Esophagus muscularis mucosa (tissue), 4 donors: ENCODE measurements at regions not wholly inside any gene's neighbourhood (a gene's known extent, or its start where the extent isn't known, plus 50 kb on each side); places are given as distances from the start of the nearest gene placed in this dataset.

Experiments
- DNase-seq: peaks from one replicate; pipeline ENCODE4 v3.0.0-alpha.2; 2017; ENCODE audit errors: extremely low spot score
- H3K27ac ChIP-seq, 4 donors: fragments of 200-600 bp; sonication (generic); replicated peaks in 1 of 4; 1 replicate in 3 of 4; 2 replicates in 1 of 4; pipeline ENCODE4 v1.5.1; 2016 to 2019; ENCODE audit warnings: mild to moderate bottlenecking in 1 of 4
- H3K27me3 ChIP-seq, 4 donors: fragments of 200-600 bp; sonication (generic); one replicate each; pipeline versions ENCODE4 v1.5.1 to v1.6.0; 2016 to 2019
- H3K36me3 ChIP-seq, 4 donors: fragments of 200-600 bp; sonication (generic); one replicate each; pipeline ENCODE4 v1.5.1; 2016 to 2019
- H3K4me1 ChIP-seq, 4 donors: fragments of 200-600 bp; sonication (generic); one replicate each; pipeline ENCODE4 v1.5.1; 2016 to 2019
- H3K4me3 ChIP-seq, 4 donors: fragments of 200-600 bp; sonication (generic); 1 replicate in 2 of 4; 2 replicates in 2 of 4; pipeline ENCODE4 v1.5.1; 2016 to 2019; ENCODE audit warnings: mild to moderate bottlenecking in 4 of 4, moderate library complexity in 1 of 4
- H3K9me3 ChIP-seq, 4 donors: fragments of 200-600 bp; sonication (generic); 1 replicate in 3 of 4; 2 replicates in 1 of 4; pipeline ENCODE4 v1.5.1; 2016 to 2019
- CTCF ChIP-seq, 3 experiments: fragments of 200-600 bp in 2 of 3; fragments of 450-650 bp in 1 of 3; sonication (generic) in 2 of 3; IDR thresholded peaks; one replicate each; pipeline ENCODE4 v1.5.1; 2017 to 2019; ENCODE audit warnings: antibody characterized with exemption in 3 of 3, mild to moderate bottlenecking in 2 of 3, moderate library complexity in 1 of 3
- EP300 ChIP-seq: sonication (generic); formaldehyde crosslinking; IDR thresholded peaks from one replicate; pipeline ENCODE4 v1.6.1; 2017; ENCODE audit warnings: antibody characterized with exemption
- POLR2A ChIP-seq: fragments of 450-650 bp; IDR thresholded peaks from one replicate; pipeline ENCODE4 v1.6.1; 2017; ENCODE audit warnings: antibody characterized with exemption, moderate library complexity, mild to moderate bottlenecking, low read depth
- POLR2AphosphoS5 ChIP-seq, 2 donors: sonication (generic); formaldehyde crosslinking; IDR thresholded peaks; one replicate each; pipeline ENCODE4 v1.6.1; 2017; ENCODE audit warnings: antibody characterized with exemption in 2 of 2
- WGBS: methylation state at CpG from one replicate; pipeline ENCODE4 v1.1.5; 2018; 5-methylcytosine and 5-hydroxymethylcytosine counted together
- intact Hi-C: fragments of 100-400 bp; cut with DNase I; formaldehyde crosslinking; loops from one replicate; pipeline ENCODE4 v1.15.1; 2023

GRCh38 chr10:78406648-78407008 is 373.0 kb downstream of the RPS24 start:
- peaks cover 32 to 47% (median 45%) of the 10 kb centered on the region in 4 donors for H3K4me1 ChIP-seq
- H3K27ac ChIP-seq, result peak overlapping the region in 2 of 4 donors; percentile 69 to 81
- intact Hi-C loops, result no loop called here

GRCh38 chr10:78407009-78407711 is 373.5 kb downstream of the RPS24 start:
- 13% methylated on average over 15 of the region's 20 CpGs for WGBS
- Histone ChIP-seq H3K27me3 (no peaks in the 10 kb centered on the region), H3K9me3 (no peaks in the 10 kb centered on the region), H3K27ac (peak overlapping the region; percentile 48 to 81 (median 64)), H3K4me3 (peak overlapping the region; percentile 40 to 57 (median 50)), H3K4me1 (peaks cover 27 to 42% (median 39%) of the 10 kb centered on the region in 4 donors), H3K36me3 (no peaks in the 10 kb centered on the region)
- DNase-seq, result no peak
- TF ChIP-seq CTCF (IDR thresholded peaks at IDR 0.05) (no peak), EP300 (no peak), POLR2AphosphoS5 (IDR thresholded peaks at IDR 0.05) (peak in 1 of 2 donors; percentile 30), POLR2A (no peak)
- intact Hi-C loops, result no loop called here

More at GRCh38 chr10:78406648-78407008, 373.0 kb downstream of the RPS24 start:
- H3K9me3 ChIP-seq, result no peaks in the 10 kb centered on the region
- peak overlapping the region; percentile 40 to 57 (median 50) for H3K4me3 ChIP-seq
- 10% methylated on average over 10 of the region's 10 CpGs for WGBS
- TF ChIP-seq EP300, result no peak
- TF ChIP-seq POLR2AphosphoS5 (IDR thresholded peaks at IDR 0.05), result no peak
- TF ChIP-seq POLR2A, result no peak
- TF ChIP-seq CTCF (IDR thresholded peaks at IDR 0.05), result no peak
- no peak for DNase-seq
- no peaks in the 10 kb centered on the region for H3K36me3 ChIP-seq
- no peaks in the 10 kb centered on the region for H3K27me3 ChIP-seq

- Histone ChIP-seq H3K4me1 (peaks cover 26 to 39% (median 38%) of the 10 kb centered on the region in 4 donors), H3K36me3 (no peaks in the 10 kb centered on the region), H3K9me3 (no peaks in the 10 kb centered on the region), H3K27me3 (no peaks in the 10 kb centered on the region), H3K4me3 (no peak overlapping the region), H3K27ac (peak overlapping the region; percentile 69 to 81 (median 76))
- TF ChIP-seq POLR2AphosphoS5 (IDR thresholded peaks at IDR 0.05), result no peak
- no peak for TF ChIP-seq CTCF (IDR thresholded peaks at IDR 0.05)
- TF ChIP-seq POLR2A, result no peak
- TF ChIP-seq EP300, result no peak
- 88% methylated on average over 9 of the region's 10 CpGs for WGBS
- no peak for DNase-seq
- intact Hi-C loops, result no loop called here
These were observed 374.3 kb downstream of the RPS24 start for GRCh38 chr10:78407966-78408365.

GRCh38 chr10:78408671-78409472 is 375.2 kb downstream of the RPS24 start:
- TF ChIP-seq POLR2AphosphoS5 (IDR thresholded peaks at IDR 0.05) (no peak), POLR2A (no peak), CTCF (IDR thresholded peaks at IDR 0.05) (no peak), EP300 (no peak)
- H3K9me3 ChIP-seq, result no peaks in the 10 kb centered on the region
- intact Hi-C loops, result no loop called here
- H3K27me3 ChIP-seq, result no peaks in the 10 kb centered on the region
- no peaks in the 10 kb centered on the region for H3K36me3 ChIP-seq
- H3K27ac ChIP-seq, result peak overlapping the region; percentile 69 to 81 (median 76)
- H3K4me1 ChIP-seq, result peaks cover 26 to 48% (median 43%) of the 10 kb centered on the region in 4 donors
- no peak overlapping the region for H3K4me3 ChIP-seq
- no peak for DNase-seq
- 44% methylated on average over 5 of the region's 12 CpGs for WGBS
